ENCODE measurements at regions not wholly inside any gene's neighbourhood (a gene's known extent, or its start where the extent isn't known, plus 50 kb on each side); places are given as distances from the start of the nearest gene placed in this dataset.

- no peak for DNase-seq (ENCODE audit: low spot score)
- TF ChIP-seq, protein P1, sequence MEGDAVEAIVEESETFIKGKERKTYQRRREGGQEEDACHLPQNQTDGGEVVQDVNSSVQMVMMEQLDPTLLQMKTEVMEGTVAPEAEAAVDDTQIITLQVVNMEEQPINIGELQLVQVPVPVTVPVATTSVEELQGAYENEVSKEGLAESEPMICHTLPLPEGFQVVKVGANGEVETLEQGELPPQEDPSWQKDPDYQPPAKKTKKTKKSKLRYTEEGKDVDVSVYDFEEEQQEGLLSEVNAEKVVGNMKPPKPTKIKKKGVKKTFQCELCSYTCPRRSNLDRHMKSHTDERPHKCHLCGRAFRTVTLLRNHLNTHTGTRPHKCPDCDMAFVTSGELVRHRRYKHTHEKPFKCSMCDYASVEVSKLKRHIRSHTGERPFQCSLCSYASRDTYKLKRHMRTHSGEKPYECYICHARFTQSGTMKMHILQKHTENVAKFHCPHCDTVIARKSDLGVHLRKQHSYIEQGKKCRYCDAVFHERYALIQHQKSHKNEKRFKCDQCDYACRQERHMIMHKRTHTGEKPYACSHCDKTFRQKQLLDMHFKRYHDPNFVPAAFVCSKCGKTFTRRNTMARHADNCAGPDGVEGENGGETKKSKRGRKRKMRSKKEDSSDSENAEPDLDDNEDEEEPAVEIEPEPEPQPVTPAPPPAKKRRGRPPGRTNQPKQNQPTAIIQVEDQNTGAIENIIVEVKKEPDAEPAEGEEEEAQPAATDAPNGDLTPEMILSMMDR (IDR thresholded peaks at IDR 0.05): no peak
- H3K27ac ChIP-seq: no peak overlapping the region
- no peak overlapping the region for H3K4me3 ChIP-seq
These were observed 95.1 kb downstream of the FASLG start for GRCh38 chr1:172753964-172754363.

GRCh38 chr1:172754609-172755008 is 95.7 kb downstream of the FASLG start:
- H3K4me3 ChIP-seq: no peak overlapping the region
- no peak overlapping the region for H3K27ac ChIP-seq
- DNase-seq (ENCODE audit: low spot score): no peak

DNA sequence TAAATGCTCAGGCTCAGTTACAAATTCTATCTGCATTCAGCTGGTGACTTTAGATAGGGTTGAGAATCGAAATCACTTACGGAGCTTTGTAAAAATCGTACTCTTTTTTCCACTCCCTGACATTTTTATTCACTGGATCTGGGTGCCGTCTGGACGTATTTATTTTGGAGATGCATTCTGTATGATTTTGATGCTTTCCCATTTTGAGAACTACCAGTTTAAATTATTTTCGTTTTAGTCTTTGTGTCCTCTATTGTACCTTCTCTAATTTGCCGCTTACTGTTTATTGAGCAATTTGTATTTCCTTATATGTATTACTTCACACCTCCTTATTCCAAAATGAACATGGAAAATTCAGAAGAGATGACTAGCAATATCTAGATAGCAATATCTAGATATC is 96.2 kb downstream of the FASLG start:
- H3K27ac ChIP-seq: no peak overlapping the region
- TF ChIP-seq, protein P1 (IDR thresholded peaks at IDR 0.05): no peak
- no peak overlapping the region for H3K4me3 ChIP-seq
- DNase-seq (ENCODE audit: low spot score): no peak

More at GRCh38 chr1:172754609-172755008, 95.7 kb downstream of the FASLG start:
- TF ChIP-seq, protein P1 (IDR thresholded peaks at IDR 0.05): no peak

DNA sequence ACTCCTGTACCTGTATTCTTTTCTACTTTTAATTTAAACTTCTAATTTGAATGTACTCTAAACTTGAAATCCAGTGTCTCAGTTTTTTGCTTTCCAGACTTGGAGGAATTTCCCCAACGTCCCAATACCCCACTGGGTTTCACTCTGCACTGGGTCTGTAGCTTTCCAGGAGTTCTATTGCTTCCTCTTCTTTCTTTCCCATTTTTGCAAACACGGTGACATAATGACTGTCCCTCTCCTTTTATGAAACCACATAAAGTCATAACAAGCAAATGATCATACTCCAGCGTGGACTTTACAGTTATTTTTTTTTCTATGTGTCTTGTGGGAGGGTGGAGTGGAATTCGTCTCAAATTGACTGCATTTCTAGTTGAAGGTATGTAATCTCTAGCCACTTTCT is 97.1 kb downstream of the FASLG start:
- Histone ChIP-seq H3K27ac (no peak overlapping the region), H3K4me3 (no peak overlapping the region)
- DNase-seq (ENCODE audit: low spot score): no peak
- TF ChIP-seq, protein P1 (IDR thresholded peaks at IDR 0.05): no peak

DNA sequence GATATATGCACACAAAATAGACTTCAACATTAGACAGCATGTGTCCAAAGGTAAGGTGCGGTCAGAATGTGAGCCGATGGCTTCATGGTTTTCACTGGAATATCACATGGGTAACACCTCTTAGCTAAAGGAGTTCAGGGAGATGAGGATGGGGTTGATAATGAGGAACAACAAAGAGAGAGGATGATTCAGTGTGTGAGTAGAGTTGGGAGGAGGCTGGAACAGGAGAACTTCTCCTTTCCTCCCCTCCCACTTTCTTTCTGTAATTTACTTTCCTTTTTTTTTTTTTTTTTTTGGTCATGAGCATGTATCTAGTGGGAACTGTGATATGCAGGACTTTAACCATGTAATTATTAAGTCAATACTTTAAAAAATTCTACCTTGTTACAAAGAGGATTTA is 99.4 kb downstream of the FASLG start:
- TF ChIP-seq, protein P1 (IDR thresholded peaks at IDR 0.05): no peak
- DNase-seq (ENCODE audit: low spot score): no peak
- Histone ChIP-seq H3K4me3 (no peak overlapping the region), H3K27ac (no peak overlapping the region)

- TF ChIP-seq, protein P1 (IDR thresholded peaks at IDR 0.05): no peak
- no peak for DNase-seq (ENCODE audit: low spot score)
- Histone ChIP-seq H3K27ac (no peak overlapping the region), H3K4me3 (no peak overlapping the region)
These were observed 101.2 kb downstream of the FASLG start for GRCh38 chr1:172760121-172760520.

DNA sequence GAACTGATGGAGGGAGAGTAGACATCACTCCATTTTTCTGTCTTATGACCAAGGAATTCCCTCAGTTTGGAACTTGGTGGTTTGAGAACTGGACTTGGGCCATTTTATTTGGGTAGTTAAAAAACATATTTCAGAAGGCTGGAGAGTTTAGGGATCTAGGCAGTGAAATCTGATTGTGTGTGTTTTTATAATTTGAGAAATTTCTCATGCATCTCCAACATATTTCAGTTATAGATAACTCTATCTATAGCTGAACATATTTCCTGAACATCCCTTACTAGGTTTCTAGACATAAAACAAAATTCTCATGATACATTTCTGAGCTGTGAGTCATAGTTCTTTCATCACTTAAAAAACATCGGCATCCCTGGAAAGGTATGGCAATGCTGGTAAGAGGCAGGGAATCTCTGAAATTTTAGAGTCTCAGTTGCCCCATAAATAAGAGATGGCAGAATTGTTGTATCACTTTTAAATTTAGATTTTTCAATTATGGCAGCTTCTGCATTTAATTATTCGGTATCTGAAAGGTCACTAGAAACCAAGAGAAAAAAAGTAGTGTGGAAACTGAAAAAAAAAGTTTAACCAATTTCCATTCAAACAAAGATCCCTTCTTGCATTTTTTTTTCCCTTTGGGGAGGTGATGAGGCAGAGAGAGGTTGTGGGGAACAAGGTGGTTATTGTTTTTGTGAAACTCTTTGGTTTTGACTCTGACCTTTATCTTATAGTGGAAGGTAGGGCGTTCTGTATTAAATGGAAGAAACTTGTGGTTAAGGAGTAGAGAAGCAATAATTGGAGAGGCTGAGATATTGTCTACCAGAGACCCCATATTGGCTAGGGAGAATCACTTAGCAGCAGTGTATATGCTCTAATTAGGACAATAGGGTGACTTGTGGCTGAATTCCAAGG is 102.9 kb downstream of the FASLG start:
- H3K27ac ChIP-seq: no peak overlapping the region
- DNase-seq (ENCODE audit: low spot score): no peak
- TF ChIP-seq, protein P1 (IDR thresholded peaks at IDR 0.05): no peak
- no peak overlapping the region for H3K4me3 ChIP-seq
